ENCODE measurements at regions not wholly inside any gene's neighbourhood (a gene's known extent, or its start where the extent isn't known, plus 50 kb on each side); places are given as distances from the start of the nearest gene placed in this dataset.

DNA sequence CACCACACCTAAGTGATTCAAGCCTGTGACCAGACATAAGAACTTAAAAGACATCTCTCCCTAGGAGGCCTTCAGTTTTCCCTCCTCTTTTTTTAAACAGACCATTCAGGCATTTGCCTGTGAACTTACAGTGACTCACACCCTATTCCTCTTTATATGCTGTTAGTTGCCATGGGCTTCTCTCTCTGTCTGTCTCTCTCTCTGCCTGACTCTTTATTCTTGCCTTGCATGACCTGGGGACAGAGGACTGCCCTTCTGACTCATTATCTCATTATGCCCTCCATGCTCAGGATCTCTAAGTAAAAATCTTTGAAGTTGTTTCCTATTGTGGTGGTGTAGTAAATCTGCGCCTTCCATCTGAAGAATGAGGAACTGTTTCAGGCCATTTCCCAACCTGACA is 442.2 kb upstream of the MAN1A1 start:
- no peaks in the 10 kb centered on the region for H3K27me3 ChIP-seq (ENCODE audit: control insufficient read depth, insufficient read depth, low read length)
- H3K4me3 ChIP-seq (ENCODE audit: low read depth in 2 of 2, low read length in 2 of 2) = no peak overlapping the region
- POLR2A ChIA-PET = no interaction called here
- in situ Hi-C loops (cut with HindIII; ENCODE audit: low pct_unique_long_range_greater_than_20kb, low sequenced_read_pairs) (no loop called here), intact Hi-C loops (cut with micrococcal nuclease; ENCODE audit: unreplicated experiment) (no loop called here)
- TF ChIP-seq TCF7L2 (IDR thresholded peaks at IDR 0.05; ENCODE audit: low read depth, low read length) (no peak), POLR2AphosphoS5 (IDR thresholded peaks at IDR 0.05; ENCODE audit: low read depth, low read length) (no peak), SIN3A (IDR thresholded peaks at IDR 0.05; ENCODE audit: borderline replicate concordance, insufficient read depth, low read depth, low read length) (no peak)
- TF ChIP-seq, protein P1, sequence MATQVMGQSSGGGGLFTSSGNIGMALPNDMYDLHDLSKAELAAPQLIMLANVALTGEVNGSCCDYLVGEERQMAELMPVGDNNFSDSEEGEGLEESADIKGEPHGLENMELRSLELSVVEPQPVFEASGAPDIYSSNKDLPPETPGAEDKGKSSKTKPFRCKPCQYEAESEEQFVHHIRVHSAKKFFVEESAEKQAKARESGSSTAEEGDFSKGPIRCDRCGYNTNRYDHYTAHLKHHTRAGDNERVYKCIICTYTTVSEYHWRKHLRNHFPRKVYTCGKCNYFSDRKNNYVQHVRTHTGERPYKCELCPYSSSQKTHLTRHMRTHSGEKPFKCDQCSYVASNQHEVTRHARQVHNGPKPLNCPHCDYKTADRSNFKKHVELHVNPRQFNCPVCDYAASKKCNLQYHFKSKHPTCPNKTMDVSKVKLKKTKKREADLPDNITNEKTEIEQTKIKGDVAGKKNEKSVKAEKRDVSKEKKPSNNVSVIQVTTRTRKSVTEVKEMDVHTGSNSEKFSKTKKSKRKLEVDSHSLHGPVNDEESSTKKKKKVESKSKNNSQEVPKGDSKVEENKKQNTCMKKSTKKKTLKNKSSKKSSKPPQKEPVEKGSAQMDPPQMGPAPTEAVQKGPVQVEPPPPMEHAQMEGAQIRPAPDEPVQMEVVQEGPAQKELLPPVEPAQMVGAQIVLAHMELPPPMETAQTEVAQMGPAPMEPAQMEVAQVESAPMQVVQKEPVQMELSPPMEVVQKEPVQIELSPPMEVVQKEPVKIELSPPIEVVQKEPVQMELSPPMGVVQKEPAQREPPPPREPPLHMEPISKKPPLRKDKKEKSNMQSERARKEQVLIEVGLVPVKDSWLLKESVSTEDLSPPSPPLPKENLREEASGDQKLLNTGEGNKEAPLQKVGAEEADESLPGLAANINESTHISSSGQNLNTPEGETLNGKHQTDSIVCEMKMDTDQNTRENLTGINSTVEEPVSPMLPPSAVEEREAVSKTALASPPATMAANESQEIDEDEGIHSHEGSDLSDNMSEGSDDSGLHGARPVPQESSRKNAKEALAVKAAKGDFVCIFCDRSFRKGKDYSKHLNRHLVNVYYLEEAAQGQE (IDR thresholded peaks at IDR 0.05; ENCODE audit: insufficient read depth in 1 of 2, low read depth in 2 of 2, low read length in 1 of 2) = no peak
- TF ChIP-seq, protein P2, sequence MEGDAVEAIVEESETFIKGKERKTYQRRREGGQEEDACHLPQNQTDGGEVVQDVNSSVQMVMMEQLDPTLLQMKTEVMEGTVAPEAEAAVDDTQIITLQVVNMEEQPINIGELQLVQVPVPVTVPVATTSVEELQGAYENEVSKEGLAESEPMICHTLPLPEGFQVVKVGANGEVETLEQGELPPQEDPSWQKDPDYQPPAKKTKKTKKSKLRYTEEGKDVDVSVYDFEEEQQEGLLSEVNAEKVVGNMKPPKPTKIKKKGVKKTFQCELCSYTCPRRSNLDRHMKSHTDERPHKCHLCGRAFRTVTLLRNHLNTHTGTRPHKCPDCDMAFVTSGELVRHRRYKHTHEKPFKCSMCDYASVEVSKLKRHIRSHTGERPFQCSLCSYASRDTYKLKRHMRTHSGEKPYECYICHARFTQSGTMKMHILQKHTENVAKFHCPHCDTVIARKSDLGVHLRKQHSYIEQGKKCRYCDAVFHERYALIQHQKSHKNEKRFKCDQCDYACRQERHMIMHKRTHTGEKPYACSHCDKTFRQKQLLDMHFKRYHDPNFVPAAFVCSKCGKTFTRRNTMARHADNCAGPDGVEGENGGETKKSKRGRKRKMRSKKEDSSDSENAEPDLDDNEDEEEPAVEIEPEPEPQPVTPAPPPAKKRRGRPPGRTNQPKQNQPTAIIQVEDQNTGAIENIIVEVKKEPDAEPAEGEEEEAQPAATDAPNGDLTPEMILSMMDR (IDR thresholded peaks at IDR 0.05) = no peak
- CTCF ChIA-PET = no interaction called here
- DNase-seq (ENCODE audit: low read depth, low spot score) (no peak), ATAC-seq (no peak)
- H3K27ac ChIP-seq (ENCODE audit: low read length) = no peak overlapping the region
- H3K36me3 ChIP-seq (ENCODE audit: control insufficient read depth, insufficient read depth, low read length) = no peaks in the 10 kb centered on the region
- no peaks in the 10 kb centered on the region for H3K4me1 ChIP-seq (ENCODE audit: control insufficient read depth, insufficient read depth, low read length)
- no peaks in the 10 kb centered on the region for H3K9me3 ChIP-seq (ENCODE audit: control insufficient read depth, insufficient read depth, low read depth, low read length)
- no TSS peak for BruUV-seq (replicated peaks)

DNA sequence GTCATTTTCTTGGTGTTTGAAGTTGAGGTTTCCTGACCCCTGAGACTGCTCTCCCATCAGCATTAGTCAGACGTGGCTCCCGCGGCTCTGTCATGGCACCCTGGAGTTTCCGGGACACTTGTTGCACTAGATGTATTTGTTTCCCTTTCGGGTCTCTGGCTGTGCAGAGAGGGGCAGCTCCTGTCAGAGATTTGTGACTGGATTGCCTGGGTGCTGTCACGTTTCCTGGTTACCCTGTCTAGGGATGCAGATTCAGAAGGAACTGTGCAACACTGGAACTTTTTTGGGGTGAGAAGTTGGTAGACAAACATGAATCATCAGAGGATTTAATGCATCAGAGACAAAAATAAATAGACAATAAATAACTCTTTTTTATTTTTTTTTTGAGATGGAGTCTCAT is 431.8 kb upstream of the MAN1A1 start:
- Histone ChIP-seq H3K9me3 (ENCODE audit: control insufficient read depth, insufficient read depth, low read depth, low read length) (no peaks in the 10 kb centered on the region), H3K27ac (ENCODE audit: low read length) (no peak overlapping the region), H3K4me3 (ENCODE audit: low read depth in 2 of 2, low read length in 2 of 2) (no peak overlapping the region), H3K36me3 (ENCODE audit: control insufficient read depth, insufficient read depth, low read length) (no peaks in the 10 kb centered on the region), H3K4me1 (ENCODE audit: control insufficient read depth, insufficient read depth, low read length) (no peaks in the 10 kb centered on the region), H3K27me3 (ENCODE audit: control insufficient read depth, insufficient read depth, low read length) (no peaks in the 10 kb centered on the region)
- CTCF ChIA-PET = no interaction called here
- no peak for TF ChIP-seq SIN3A (IDR thresholded peaks at IDR 0.05; ENCODE audit: borderline replicate concordance, insufficient read depth, low read depth, low read length)
- TF ChIP-seq POLR2AphosphoS5 (IDR thresholded peaks at IDR 0.05; ENCODE audit: low read depth, low read length) = no peak
- TF ChIP-seq, protein P1 (IDR thresholded peaks at IDR 0.05; ENCODE audit: insufficient read depth in 1 of 2, low read depth in 2 of 2, low read length in 1 of 2) = no peak
- no peak for TF ChIP-seq TCF7L2 (IDR thresholded peaks at IDR 0.05; ENCODE audit: low read depth, low read length)
- TF ChIP-seq, protein P2 (IDR thresholded peaks at IDR 0.05) = no peak
- intact Hi-C loops (cut with micrococcal nuclease; ENCODE audit: unreplicated experiment) = no loop called here
- ATAC-seq (no peak), DNase-seq (ENCODE audit: low read depth, low spot score) (no peak)
- POLR2A ChIA-PET = no interaction called here
- in situ Hi-C loops (cut with HindIII; ENCODE audit: low pct_unique_long_range_greater_than_20kb, low sequenced_read_pairs) = no loop called here
- no TSS peak for BruUV-seq (replicated peaks)
